HG03521 (cell line): ENCODE measurements at regions not wholly inside any gene's neighbourhood (a gene's known extent, or its start where the extent isn't known, plus 50 kb on each side); places are given as distances from the start of the nearest gene placed in this dataset.
"Not testable (repeated sequence)": the region's sequence is repeated elsewhere in the genome, so short reads cannot be mapped to it uniquely, and the experiment has no call there.

Experiments used
- ATAC-seq: cut with Tn5 transposase; IDR thresholded peaks from one replicate; pipeline ENCODE4 v1.9.1; 2021; ENCODE audit warnings: mild to moderate bottlenecking, moderate library complexity; ENCODE audit not compliant: unreplicated experiment

DNA sequence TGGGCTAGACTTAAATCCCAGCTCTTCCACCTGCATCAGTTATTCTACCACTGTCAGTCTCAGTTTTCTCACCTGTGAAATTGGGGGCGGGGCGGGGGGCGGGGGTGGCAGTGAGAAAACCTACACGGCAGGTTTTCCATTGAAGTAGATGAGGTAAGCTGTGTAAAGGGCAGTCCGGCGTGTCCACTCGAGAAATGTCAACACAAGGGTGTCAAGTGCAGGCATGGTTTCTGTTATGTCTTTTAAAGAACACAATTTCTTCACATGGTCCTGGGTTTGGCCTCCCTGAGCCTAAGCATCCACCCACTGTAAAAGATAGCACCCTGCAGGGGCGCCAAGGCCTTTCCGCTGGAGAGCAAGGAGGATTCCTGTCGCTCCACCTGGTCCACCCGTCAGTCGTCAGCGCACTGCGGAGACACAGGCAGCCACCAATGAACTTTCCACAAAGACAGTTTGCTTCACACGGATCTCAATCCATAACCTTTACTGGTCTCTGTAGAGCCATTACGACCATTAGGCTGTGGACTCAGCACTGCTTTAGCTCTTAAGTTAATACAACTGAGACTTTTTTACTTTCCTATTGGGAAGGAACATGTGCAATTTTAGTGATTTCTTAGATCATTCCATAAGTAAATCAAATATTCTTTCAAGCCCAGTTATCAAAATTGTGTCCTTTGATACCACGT, 99.5 kb upstream of the FOXB1 start:
- ATAC-seq, result no peak

DNA sequence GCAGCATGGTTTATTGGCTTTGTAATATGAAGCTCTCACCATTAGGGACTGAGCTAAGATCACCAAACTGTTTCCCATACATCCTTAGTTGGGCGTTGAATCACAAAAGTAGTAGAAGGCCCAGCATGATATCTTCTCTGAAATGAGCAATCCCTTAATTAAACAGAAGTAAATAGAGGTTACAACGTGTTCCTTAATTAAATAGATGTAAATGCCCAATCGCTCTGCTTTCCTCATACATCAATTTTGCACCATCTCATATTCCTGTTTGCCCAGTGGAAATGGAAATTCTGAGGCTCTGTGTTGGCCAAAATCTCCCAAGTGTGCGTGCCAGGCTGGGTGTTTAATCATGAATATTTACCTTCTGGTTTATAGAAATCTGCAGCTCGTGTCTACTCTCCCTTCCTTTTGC, 107.4 kb upstream of the FOXB1 start:
- ATAC-seq, result no peak

DNA sequence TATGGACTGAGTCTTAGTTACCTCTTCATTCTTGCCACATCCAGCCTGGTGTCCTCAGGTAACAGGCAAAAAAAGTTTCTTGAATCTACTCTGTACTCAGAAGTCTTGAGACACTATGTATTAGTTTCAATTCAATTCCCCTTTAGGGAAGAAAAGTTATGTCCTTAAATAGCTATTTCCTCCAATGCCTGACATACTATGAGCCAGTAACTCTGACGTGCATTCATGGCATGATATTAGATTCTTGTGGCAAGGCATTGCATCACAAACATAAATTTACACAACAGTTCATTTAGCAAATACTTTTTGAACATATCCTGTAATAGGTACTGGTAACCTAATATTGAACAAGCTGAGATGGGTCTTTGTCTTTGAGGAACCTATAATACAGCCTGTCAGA, 109.3 kb upstream of the FOXB1 start:
- no peak for ATAC-seq

DNA sequence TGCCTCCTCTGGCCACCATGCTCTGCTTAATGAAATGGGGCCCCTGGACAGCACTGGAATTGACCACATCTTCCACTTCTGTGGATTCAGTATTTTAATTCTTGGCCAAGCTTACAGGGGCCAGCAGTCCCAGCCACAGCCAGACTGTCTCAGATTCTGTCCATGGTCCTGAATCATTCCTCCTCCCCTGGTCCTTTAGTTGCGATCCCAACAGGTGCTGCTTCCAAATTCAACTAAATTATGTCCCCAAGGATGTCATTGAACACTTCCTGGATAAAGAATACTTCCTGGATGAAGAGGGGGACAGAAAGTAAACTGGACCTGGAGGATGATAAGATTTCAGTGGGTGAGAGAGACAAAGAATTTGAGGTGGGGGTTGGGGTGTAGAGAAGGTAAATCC, 111.1 kb upstream of the FOXB1 start:
- ATAC-seq, result no peak

DNA sequence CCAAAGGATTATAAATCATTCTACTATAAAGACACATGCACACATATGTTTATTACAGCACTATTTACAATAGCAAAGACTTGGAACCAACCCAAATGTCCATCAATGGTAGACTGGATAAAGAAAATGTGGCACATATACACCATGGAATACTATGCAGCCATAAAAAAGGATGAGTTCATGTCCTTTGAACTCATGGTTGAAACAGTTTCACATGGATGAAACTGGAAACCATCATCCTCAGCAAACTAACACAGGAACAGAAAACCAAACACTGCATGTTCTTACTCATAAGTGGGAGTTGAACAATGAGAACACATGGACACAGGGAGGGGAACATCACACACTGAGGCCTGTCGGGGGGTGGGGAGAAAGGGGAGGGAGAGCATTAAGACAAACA, 116.2 kb upstream of the FOXB1 start:
- not testable (repeated sequence) for ATAC-seq

DNA sequence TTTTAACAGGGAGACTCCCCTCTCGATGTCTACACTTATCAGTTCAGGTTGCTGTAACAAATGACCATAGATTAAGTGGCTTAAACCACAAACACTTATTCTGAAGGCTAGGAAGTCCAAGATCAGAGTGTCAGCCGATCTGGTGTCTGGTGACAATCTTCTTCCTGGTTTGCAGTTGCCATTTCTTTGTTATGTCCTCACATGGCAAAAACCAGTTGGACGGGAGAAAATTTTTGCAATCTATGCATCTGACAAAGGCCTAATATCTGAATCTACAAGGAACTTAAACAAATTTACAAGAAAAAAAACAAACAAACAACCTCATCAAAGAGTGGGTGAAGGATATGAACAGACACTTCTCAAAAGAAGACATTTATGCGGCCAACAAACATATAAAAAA, 116.9 kb upstream of the FOXB1 start:
- no peak for ATAC-seq

DNA sequence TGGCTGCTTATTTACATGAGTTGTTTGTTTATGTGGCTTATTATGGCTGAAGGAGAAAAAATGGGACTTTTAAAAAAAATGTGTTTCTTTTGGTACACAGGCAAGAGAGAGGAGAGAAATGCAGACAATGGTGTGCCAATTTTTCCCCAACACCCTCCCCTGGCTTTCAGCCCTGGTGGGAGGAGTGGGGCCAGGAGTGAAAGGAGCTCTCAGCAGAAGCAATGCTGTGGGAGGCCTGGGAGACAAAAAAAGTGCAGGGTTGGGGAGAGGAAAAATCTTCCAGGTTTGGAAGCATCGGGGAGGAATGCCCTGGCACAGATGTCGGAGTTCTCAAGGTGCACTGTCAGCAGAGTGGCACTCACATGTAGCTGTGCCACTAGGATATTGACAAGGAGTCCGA, 117.7 kb upstream of the FOXB1 start:
- ATAC-seq, result no peak

DNA sequence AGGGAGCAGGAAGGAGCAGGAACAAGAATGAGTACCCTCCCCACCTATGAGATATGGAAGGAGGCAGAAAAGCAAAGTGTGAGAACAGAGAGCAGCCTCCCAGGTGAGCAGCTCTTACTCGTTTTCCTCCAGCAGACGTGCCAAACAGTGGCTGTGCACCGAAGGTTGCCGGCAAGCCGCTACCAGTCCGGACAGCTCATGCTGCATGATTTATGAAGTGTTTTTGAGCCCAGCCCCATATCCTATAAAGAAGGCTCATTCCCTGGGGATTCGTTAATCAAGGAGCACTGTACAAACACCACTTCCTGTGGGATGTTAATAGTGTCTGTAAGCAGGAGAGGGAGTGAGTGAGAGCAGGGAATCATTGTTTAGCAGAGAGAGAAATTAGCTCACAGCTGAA, 118.3 kb upstream of the FOXB1 start:
- ATAC-seq, result no peak

DNA sequence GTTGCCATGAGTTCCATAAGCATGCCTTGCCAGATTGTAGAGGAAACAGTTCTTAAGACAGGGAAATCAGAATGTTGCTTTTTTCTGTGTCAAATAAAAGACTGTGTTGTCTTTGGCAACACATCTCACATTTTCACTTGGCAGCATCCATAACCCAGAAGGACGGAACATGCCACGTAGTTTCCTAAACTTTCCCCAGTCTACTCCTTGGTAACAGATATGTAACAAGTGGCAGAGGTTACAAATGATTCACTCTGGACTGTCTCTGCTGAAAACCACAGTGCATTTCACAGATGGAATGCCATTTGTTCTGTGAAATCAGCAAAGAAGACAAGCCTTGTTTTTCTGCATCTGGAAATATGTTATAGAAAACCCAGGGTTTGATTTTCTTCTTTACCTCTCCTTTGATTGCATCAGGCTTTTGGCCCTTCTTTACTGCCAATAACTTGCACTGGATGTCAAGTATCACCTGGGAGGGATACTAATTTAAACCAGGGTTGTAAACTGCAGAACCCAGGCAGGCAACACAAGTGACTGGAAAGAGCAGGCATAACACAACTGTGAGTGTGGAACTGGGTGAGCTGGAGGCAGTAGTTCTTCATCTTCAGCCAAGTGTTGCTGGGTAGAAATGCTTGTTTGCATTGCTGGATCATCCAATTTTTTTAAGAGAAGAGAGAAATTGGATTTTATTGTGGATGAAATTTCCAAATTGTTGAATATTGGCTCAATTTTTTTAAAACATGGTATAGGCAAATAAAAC, 124.4 kb upstream of the FOXB1 start:
- no peak for ATAC-seq

DNA sequence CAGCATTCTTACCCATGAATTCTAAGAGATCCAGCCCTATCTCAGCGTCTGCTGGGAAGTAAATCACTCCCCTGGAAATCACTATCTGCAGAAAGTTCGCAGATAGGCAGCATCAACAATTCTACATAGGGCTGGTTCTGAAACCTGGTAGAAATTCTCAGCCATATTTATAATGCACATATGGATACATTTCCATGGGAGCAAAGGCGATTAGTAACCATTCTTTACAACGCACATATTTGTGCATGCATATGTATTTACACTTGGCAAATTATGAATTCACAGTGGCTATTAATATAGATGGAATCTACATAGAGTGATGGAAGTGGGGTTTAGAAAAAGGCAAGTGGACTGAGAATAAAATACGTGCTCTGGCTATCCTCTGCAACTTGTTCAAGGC, 128.0 kb upstream of the FOXB1 start:
- ATAC-seq, result no peak

DNA sequence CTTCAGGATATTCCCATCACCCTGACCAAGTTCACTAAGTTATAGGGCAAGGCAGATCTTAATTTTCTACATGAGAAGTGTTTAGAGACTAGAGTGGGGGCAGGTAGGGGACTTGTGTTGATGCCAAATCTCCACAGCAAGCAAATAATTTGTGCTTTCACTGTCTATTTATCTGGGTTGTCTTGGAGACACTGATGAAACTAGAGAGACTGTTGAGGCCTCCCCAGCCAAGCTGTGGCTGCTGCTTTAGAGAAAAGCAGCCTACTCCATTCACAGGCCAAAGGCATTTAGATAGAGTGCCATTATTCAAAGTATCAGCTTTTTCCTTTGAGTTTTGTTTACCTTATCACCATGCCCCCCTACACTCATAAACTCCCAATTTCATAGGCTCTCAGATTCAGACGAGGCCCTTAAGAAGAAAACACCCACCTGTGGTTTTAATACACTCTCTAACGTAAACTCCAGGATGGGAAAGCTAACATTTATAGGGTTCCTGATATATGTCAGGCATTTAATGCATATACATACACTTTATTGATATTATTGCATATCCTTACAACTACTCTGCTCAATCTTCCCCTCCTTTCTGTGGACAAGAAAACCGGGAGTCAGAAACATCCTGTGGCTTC, 130.4 kb upstream of the FOXB1 start:
- no peak for ATAC-seq

DNA sequence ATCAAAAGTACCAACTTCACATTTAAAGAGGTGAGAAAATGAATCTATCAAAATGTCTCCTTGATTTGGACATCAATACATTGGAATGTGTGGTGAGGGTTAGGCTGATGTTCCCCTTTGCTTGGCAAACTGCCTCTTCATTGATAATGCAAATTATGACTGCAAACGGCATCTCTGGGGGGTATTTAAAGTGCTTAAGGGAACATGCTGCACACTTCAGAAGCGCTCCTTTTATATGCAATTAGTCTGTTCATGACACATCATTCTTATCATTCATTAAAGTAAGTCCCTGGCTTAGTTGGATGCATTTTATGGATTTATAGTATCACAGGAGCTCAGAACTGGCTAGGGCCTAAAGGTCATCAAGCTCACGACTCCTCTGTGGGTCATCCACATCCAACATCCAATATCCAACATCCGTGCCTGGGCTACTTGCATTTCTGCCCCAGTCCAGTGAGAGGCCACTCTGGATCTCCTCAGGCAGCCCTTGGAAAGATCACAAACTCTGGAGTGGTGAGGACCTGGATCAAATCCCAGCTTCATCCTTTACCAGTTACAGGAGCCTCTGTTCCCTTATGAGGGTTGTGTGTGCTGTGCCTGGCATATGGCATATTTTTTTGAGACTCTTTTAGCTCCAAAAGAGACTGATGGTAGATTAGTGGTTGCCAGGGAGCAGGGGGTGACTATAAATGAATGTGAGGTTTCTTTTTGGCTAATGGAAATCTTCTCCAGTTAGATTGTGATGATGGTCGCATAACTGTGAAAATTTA, 136.8 kb upstream of the FOXB1 start:
- ATAC-seq, result no peak

DNA sequence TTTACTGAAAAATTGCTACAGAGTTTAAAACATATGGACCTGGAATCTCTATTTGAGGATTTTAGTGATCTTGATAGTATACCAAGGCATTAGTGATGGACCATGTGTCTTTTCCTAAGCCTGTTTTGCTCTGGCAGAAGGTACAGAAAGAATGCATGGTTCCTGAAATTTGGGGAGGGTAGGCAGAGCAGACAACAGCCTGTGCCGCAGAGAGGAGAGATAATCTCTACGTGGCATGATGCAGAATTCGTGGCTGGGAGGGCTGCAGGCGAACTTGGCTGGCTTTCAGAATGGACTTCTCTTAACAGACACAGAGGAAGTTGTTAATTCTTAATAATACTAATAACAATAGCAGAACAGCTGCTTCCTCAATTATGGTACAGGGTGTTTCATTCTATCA, 137.5 kb upstream of the FOXB1 start:
- no peak for ATAC-seq

DNA sequence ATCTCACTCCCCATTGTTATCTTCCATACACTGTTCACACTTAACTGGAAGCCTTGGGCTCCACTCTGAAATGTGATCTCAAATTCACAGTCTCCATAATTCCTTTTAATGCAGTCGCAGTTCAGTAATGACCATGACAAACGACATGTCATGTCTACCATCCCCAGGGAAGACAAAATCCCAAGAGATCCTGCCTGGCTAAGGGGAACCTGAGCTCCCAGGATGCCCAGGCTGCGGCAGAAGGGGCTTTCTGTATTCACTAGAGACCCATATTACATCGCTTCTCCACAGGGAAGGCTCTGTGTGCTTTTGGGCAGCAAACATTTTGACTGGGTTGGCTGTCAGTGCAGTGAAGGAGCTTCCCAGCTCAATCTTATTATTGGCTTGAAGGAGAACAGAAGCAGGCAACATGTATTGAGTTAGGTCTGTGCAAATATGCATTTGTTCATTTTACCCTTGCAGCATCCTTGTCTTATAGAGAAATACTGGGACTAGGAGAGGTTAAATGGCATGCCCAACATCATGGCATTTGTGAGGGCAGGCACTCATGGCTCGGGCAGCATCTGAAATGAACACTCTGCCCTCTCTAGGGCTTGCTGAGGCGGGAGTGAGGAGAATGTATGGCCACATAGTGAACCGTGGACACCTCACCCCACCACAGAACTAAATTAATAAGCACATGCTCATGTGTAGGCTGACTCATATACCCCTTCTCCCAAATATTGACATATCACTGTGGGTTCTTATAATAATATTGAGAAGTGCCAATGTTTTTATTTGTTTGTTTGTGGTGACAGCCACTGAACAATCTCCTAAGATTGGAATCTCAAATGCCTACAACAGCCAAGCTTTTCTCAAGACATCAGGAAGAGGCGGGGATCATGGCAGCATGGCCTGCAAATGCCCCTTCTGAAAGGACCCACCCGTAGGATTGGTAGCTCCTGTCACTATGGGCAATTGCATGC, 141.6 kb upstream of the FOXB1 start:
- ATAC-seq, result no peak

DNA sequence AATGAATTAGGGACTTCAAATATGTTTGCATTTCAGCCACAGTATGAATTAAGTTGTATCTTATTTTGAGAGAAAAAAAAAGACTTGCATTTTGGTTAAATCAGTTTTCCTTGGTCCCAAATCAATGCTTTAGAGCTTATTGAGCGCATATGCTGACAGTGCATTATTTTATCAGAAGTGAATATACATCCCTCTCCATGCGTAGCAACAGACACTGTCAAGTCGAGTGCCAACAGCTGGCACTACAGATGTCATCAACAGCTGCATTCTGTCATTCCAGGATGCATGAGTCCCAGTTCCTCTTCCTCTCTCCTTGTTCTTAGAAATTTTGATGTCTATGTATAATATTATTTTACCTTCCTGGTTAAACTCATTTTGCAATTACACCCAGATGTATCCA, 156.1 kb upstream of the FOXB1 start:
- ATAC-seq, result no peak

DNA sequence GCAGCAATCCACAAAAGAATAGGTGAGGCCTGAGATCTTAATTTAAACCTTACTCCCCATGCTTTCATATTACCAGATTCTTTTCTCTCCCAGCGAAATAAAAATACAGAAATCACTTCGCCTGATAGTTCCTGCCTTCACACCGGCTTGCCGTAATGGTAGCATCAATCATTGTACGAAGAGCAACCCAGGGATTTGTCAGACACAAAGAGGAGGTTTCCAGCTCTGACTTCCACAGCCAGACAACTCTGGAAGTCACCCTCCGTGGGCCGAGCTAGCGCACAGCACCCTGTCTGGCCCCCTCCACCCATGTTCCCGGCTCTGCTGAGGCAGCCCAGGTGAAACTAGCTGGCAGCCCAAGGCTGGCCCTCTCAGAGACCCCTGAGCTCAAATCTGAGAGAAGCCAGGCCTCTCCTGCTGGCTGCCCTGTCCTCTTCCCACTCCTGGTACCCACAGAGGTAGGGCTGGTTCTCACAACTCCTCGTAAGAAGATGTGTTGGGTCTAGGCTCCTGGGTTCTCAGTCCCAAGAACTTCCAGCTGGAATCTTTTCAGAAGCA, 156.9 kb upstream of the BNIP2 start:
- no peak for ATAC-seq

DNA sequence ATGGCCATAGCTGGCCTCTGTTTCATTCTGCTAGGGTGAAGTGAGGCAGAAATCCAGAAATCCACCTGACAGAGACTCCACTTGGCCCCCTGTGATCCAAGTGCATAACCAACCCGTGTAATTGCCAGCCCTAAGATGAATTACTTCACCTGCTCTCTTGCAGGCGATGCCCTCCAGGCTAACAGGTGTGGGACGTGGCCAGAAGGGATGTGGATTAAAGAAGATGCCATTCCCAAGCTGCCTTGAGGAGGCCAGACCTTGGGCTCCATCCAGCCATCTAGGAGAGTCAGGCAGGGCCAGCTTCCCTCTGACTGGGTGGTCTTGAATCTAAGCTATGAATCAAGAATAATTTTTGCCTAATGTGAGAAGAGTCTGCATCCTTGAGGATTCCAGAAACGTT, 154.5 kb upstream of the BNIP2 start:
- ATAC-seq, result no peak

DNA sequence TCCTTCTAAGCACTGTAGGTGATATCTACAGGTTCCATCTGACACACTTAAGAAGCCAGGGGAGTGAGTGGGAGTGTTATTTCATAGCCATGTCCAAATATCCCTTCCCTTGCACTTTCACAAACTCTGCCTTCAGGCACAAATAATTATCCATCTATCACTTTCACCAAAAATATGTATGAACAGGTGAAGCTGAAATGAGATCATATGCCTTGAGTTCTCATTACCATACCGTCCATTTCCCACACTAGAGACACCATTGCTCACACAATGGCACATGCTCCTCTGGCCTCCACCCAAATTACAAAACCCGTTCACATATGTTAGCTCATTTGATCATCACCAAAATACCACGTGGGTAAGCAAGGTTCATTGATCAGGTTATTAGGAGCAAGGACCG, 151.9 kb upstream of the BNIP2 start:
- no peak for ATAC-seq

DNA sequence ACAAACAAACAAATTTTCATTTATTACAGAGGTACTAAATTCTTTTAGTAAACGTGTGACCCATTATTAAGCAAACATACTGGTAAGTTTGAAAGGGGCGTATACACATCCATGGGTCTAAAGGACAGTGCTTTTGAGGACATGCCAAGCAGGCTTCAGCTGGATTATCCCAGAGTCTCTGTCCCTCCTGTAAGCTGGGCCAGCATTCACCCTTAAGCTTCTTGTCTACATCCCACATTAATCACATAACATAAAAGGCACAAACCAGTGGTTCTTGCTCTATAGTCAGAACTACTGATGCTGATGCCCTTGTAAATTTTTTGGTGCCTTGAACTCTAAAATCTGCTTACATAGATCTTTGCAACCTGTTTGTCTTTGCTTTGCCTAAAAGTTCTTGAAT, 150.8 kb upstream of the BNIP2 start:
- no peak for ATAC-seq

DNA sequence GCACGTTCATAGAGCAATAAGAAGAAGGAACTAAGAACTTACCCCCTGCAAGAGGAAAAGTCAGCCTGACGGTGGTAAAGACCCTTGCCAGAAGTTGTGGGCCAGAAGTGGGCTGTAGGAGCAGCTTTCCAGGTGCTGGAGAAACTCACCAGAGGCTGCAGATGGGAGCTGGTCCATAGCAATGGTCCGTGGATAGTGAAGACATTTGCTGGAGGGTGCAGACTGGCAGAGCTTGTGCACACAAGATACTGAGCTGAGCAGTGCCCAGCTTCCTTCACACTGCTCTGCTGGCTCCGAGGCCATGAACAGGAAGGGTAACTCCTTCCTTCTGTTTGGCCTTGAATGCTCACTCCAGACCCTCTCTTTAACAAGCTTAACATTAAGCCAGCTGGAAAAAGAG, 149.8 kb upstream of the BNIP2 start:
- no peak for ATAC-seq
